ENCODE measurements at regions not wholly inside any gene's neighbourhood (a gene's known extent, or its start where the extent isn't known, plus 50 kb on each side); places are given as distances from the start of the nearest gene placed in this dataset.
A peak's percentile ranks its signal among the peaks of the same experiment; 100 is the strongest.

DNA sequence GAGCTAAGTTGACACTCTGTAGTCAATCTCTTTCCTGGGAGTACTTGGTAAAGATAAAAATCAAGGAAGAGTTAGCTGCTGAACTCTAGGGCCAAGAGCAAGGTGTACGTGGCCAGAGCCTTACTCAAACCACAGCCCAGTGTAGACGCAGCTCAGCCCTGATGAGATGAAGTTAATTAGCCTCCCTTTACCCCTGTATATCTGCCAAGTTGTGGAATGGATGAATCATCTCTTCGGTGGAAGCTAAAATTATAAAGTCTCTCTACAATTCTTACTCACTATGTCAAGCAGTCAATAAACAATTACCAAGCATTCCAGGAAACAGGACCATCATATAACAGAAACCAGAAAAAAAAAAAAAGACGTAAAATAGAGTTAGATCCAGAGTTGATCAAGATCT is 146.9 kb upstream of the UFM1 start:
- intact Hi-C loops (cut with micrococcal nuclease) (no loop called here), dilution Hi-C loops (cut with HindIII; ENCODE audit: low sequenced_read_pairs, unreplicated experiment) (no loop called here), in situ Hi-C loops (cut with MboI; ENCODE audit: low sequenced_read_pairs) (loop anchor here (25.0 kb wide), 2 partner anchors 565 to 1115 kb away; no protein-coding TSS in a partner anchor)
- no peaks in the 10 kb centered on the region for H3K79me1 ChIP-seq (ENCODE audit: low read depth in 1 of 2, low read length in 2 of 2)
- CTCF ChIA-PET = no interaction called here
- H4K20me1 ChIP-seq (ENCODE audit: insufficient read depth, low read length) = no peaks in the 10 kb centered on the region
- H3K9me1 ChIP-seq (ENCODE audit: insufficient read depth, low read length) = no peaks in the 10 kb centered on the region
- H3K18ac ChIP-seq (ENCODE audit: low read depth, low read length) = no peak overlapping the region
- H3K27me3 ChIP-seq (ENCODE audit: control insufficient read depth, insufficient read depth, low read length) = no peaks in the 10 kb centered on the region
- DNase-seq = peak; percentile 2
- H3K4me1 ChIP-seq (ENCODE audit: control insufficient read depth, insufficient read depth, low read length) = no peaks in the 10 kb centered on the region
- H3K4me2 ChIP-seq (ENCODE audit: low read depth, low read length) = no peak overlapping the region
- BruUV-seq (replicated peaks) = no TSS peak
- no peak overlapping the region for H2AK9ac ChIP-seq (replicated peaks; ENCODE audit: low read depth, low read length, poor library complexity)
- H2BK20ac ChIP-seq (ENCODE audit: low read depth, low read length) = no peak overlapping the region
- H4K91ac ChIP-seq (ENCODE audit: insufficient read depth, low read depth, low read length) = no peak overlapping the region
- no peak overlapping the region for H4K8ac ChIP-seq (ENCODE audit: low read depth in 2 of 2, low read length in 2 of 2)
- H2AFZ ChIP-seq (replicated peaks; ENCODE audit: low read length, poor library complexity) = no peak overlapping the region
- H2BK15ac ChIP-seq (ENCODE audit: low read depth, low read length) = no peak overlapping the region
- H2BK120ac ChIP-seq (ENCODE audit: low read depth, low read length) = no peak overlapping the region
- H3K4me3 ChIP-seq (ENCODE audit: insufficient read depth, low read depth, low read length) = no peak overlapping the region
- POLR2A ChIA-PET (ENCODE audit: unreplicated experiment) = interaction anchor here (0.5 kb wide), 1 partner anchor 168 kb away, joined by 3 read pairs; no protein-coding TSS in a partner anchor
- no peak overlapping the region for H2AK5ac ChIP-seq (ENCODE audit: low read depth, low read length)
- H3K56ac ChIP-seq (ENCODE audit: extremely low read depth, insufficient read depth, low read length) = no peak overlapping the region
- no peaks in the 10 kb centered on the region for H3K36me3 ChIP-seq (ENCODE audit: control insufficient read depth, insufficient read depth, low read length)
- no peak overlapping the region for H2BK5ac ChIP-seq (ENCODE audit: low read depth, low read length, poor library complexity, severe bottlenecking)
- no peaks in the 10 kb centered on the region for H3K9me3 ChIP-seq (ENCODE audit: control insufficient read depth, insufficient read depth, low read length)
- no peak overlapping the region for H3K27ac ChIP-seq (ENCODE audit: insufficient read depth, low read length)
- no peak overlapping the region for H3K23ac ChIP-seq (ENCODE audit: low read depth, low read length)
- no peak overlapping the region for H3K9ac ChIP-seq (ENCODE audit: low read depth, low read length)
- no peak overlapping the region for H3K14ac ChIP-seq (replicated peaks; ENCODE audit: low read depth, low read length)
- no peak overlapping the region for H4K5ac ChIP-seq (ENCODE audit: low read depth, low read length)
- no peak for ATAC-seq (ENCODE audit: low read depth)
- H3K4ac ChIP-seq (ENCODE audit: low read depth, low read length) = no peak overlapping the region
- WGBS, 2 experiments (ENCODE audit: extremely low coverage in 2 of 2, insufficient read length in 1 of 2) = no CpG with 5 or more reads among the region's 4 CpGs
- TF ChIP-seq RFX5 (IDR thresholded peaks at IDR 0.05; ENCODE audit: low read depth, low read length) = no peak
- TF ChIP-seq MAFK (IDR thresholded peaks at IDR 0.05; ENCODE audit: low read depth, low read length) = no peak
- TF ChIP-seq, protein P1, sequence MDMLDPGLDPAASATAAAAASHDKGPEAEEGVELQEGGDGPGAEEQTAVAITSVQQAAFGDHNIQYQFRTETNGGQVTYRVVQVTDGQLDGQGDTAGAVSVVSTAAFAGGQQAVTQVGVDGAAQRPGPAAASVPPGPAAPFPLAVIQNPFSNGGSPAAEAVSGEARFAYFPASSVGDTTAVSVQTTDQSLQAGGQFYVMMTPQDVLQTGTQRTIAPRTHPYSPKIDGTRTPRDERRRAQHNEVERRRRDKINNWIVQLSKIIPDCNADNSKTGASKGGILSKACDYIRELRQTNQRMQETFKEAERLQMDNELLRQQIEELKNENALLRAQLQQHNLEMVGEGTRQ (IDR thresholded peaks at IDR 0.05; ENCODE audit: low read depth, low read length) = no peak
- TF ChIP-seq POLR2A (IDR thresholded peaks at IDR 0.05; ENCODE audit: low read depth, low read length) = no peak
- TF ChIP-seq FOS (IDR thresholded peaks at IDR 0.05; ENCODE audit: low read depth, low read length) = no peak
- TF ChIP-seq MXI1 (IDR thresholded peaks at IDR 0.05; ENCODE audit: borderline replicate concordance, low read depth, low read length) = no peak
- TF ChIP-seq NFE2L2 (IDR thresholded peaks at IDR 0.05; ENCODE audit: low read depth, low read length) = no peak
- no peak for TF ChIP-seq RAD21 (IDR thresholded peaks at IDR 0.05; ENCODE audit: low read length)
- TF ChIP-seq, protein P2, sequence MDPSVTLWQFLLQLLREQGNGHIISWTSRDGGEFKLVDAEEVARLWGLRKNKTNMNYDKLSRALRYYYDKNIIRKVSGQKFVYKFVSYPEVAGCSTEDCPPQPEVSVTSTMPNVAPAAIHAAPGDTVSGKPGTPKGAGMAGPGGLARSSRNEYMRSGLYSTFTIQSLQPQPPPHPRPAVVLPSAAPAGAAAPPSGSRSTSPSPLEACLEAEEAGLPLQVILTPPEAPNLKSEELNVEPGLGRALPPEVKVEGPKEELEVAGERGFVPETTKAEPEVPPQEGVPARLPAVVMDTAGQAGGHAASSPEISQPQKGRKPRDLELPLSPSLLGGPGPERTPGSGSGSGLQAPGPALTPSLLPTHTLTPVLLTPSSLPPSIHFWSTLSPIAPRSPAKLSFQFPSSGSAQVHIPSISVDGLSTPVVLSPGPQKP (IDR thresholded peaks at IDR 0.05; ENCODE audit: borderline replicate concordance, low read depth, low read length) = no peak
